ENCODE measurements at regions not wholly inside any gene's neighbourhood (a gene's known extent, or its start where the extent isn't known, plus 50 kb on each side); places are given as distances from the start of the nearest gene placed in this dataset.

GRCh38 chr6:81562169-81562568 is 190.3 kb downstream of the TENT5A start (continued):
- TF ChIP-seq ATF2 (CRISPR knock-in tag; IDR thresholded peaks at IDR 0.05; ENCODE audit: borderline replicate concordance, low read depth): no peak
- TF ChIP-seq TEAD1 (CRISPR knock-in tag; IDR thresholded peaks at IDR 0.05): no peak
- TF ChIP-seq ETV6 (CRISPR knock-in tag; IDR thresholded peaks at IDR 0.05): no peak
- TF ChIP-seq OVOL2 (CRISPR knock-in tag; IDR thresholded peaks at IDR 0.05; ENCODE audit: borderline replicate concordance): no peak
- no peak for TF ChIP-seq GABPB1 (CRISPR knock-in tag; IDR thresholded peaks at IDR 0.05)
- TF ChIP-seq ZNF423 (CRISPR knock-in tag; IDR thresholded peaks at IDR 0.05): no peak
- TF ChIP-seq E2F4 (CRISPR knock-in tag; IDR thresholded peaks at IDR 0.05; ENCODE audit: borderline replicate concordance, low read depth): no peak
- TF ChIP-seq FOXK1 (CRISPR knock-in tag; IDR thresholded peaks at IDR 0.05): no peak
- TF ChIP-seq ZBTB21 (CRISPR knock-in tag; IDR thresholded peaks at IDR 0.05; ENCODE audit: borderline replicate concordance): no peak
- TF ChIP-seq ATF1 (CRISPR knock-in tag; IDR thresholded peaks at IDR 0.05): no peak

GRCh38 chr6:81561731-81562130 is 190.8 kb downstream of the TENT5A start:
- H3K27me3 Mint-ChIP-seq (ENCODE audit: low read depth): no peaks in the 10 kb centered on the region
- H3K4me3 Mint-ChIP-seq: no peak overlapping the region
- H3K27ac Mint-ChIP-seq: no peak overlapping the region
- DNase-seq (ENCODE audit: low spot score) (no peak), ATAC-seq (no peak)
- H3K9me3 Mint-ChIP-seq: peaks cover 4% of the 10 kb centered on the region; the same call in 1 of the 2 replicates
- H3K36me3 Mint-ChIP-seq: no peaks in the 10 kb centered on the region
- TF ChIP-seq JAZF1 (CRISPR knock-in tag; IDR thresholded peaks at IDR 0.05): no peak
- no peak for TF ChIP-seq ELF4 (CRISPR knock-in tag; IDR thresholded peaks at IDR 0.05; ENCODE audit: low read depth)
- TF ChIP-seq IRF2 (CRISPR knock-in tag; IDR thresholded peaks at IDR 0.05; ENCODE audit: borderline replicate concordance, low read depth): no peak
- no peak for TF ChIP-seq ZBTB21 (CRISPR knock-in tag; IDR thresholded peaks at IDR 0.05; ENCODE audit: borderline replicate concordance)
- TF ChIP-seq NFE2L1 (CRISPR knock-in tag; IDR thresholded peaks at IDR 0.05): no peak
- no peak for TF ChIP-seq ERG (CRISPR knock-in tag; IDR thresholded peaks at IDR 0.05)
- TF ChIP-seq EMX1 (CRISPR knock-in tag; IDR thresholded peaks at IDR 0.05): no peak
- no peak for TF ChIP-seq FOXJ3 (CRISPR knock-in tag; IDR thresholded peaks at IDR 0.05; ENCODE audit: borderline replicate concordance)
- TF ChIP-seq ETV6 (CRISPR knock-in tag; IDR thresholded peaks at IDR 0.05): no peak
- no peak for TF ChIP-seq USF1 (CRISPR knock-in tag; IDR thresholded peaks at IDR 0.05)
- no peak for TF ChIP-seq ZNF416 (CRISPR knock-in tag; IDR thresholded peaks at IDR 0.05)
- TF ChIP-seq ZNF671 (CRISPR knock-in tag; IDR thresholded peaks at IDR 0.05): no peak
- no peak for TF ChIP-seq E2F1 (CRISPR knock-in tag; IDR thresholded peaks at IDR 0.05)
- TF ChIP-seq E2F5 (CRISPR knock-in tag; IDR thresholded peaks at IDR 0.05): no peak
- no peak for TF ChIP-seq MXD4 (CRISPR knock-in tag; IDR thresholded peaks at IDR 0.05; ENCODE audit: borderline replicate concordance)
- no peak for TF ChIP-seq ATF6 (CRISPR knock-in tag; IDR thresholded peaks at IDR 0.05)
- TF ChIP-seq CTCF (IDR thresholded peaks at IDR 0.05): no peak
- TF ChIP-seq ATF2 (CRISPR knock-in tag; IDR thresholded peaks at IDR 0.05; ENCODE audit: borderline replicate concordance, low read depth): no peak
- ChIA-PET POLR2A (no interaction called here), CTCF (no interaction called here)
- H3K4me1 Mint-ChIP-seq: peaks cover 14% of the 10 kb centered on the region

Measured in WTC11 (cell line).